ENCODE measurements at regions not wholly inside any gene's neighbourhood (a gene's known extent, or its start where the extent isn't known, plus 50 kb on each side); places are given as distances from the start of the nearest gene placed in this dataset.
"Not testable (repeated sequence)": the region's sequence is repeated elsewhere in the genome, so short reads cannot be mapped to it uniquely, and the experiment has no call there.

DNA sequence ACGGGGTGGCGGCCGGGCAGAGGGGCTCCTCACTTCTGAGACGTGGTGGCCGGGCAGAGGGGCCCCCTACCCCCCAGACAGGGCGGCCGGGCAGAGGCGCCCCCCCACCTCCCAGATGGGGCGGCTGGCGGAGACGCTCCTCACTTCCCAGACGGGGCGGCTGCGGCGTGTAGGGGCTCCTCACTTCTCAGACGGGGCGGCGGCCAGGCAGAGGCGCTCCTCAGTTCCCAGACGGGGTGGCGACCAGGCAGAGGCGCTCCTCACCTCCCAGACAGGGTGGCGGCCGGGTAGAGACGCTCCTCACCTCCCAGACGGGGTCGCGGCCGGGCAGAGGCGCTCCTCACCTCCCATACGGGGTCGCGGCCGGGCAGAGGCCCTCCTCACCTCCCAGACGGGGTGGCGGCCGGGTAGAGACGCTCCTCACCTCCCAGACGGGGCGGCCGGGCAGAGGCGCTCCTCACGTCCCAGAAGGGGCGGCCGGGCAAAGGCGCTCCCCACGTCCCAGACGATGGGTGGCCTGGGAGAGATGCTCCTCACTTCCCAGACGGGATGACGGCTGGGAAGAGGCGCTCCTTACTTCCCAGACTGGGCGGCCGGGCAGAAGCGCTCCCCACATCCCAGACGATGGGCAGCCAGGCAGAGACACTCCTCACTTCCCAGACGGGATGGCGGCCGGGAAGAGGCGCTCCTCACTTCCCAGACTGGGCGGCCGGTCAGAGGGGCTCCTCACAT lies 536.6 kb upstream of the TUSC1 start:
- not testable (repeated sequence) for H3K27ac ChIP-seq; DNase-seq (ENCODE audit: low read depth, low spot score)

DNA sequence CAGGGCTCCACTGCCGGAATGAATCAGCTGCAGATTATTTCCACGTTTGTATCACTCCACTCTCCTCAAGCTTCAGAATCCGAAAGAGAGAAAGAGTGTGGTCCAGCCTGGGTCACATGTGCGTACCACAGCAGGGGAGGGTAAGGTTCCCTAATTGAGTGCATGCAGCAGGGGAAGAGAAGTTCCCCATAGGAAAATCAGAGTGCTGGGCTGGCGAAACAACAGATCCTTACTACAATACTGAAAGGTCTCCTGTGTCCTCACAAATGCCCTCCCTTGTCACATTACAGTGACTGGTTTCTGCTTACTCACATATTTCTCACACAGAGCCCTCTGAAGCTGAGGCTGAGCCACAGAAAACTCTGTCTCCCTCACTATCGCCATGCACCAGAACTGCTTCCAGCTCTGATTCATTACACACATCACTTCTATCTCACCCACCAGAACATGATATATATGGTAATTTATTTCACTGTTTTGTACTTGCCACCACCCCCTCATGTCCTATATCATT lies 532.2 kb upstream of the TUSC1 start:
- no peak overlapping the region for H3K27ac ChIP-seq
- no peak for DNase-seq (ENCODE audit: low read depth, low spot score)

DNA sequence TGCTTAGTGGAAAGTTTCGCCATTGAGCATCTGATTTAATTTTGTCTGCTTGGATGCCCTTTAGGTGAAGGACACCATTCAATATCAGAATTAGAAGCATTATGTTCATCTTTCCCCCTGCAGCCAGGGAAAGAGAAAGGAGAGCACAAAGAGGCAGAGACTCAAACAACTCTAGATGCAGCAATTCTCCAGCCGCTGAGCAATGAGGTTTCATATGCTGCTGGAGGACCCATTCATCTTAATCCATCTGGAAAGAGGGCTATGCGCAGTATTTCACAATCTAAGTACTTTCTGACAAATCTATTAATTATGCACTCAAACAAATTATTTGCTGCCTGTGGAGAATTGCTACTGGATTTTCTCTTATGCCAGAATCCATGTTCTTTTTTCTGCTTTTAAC lies 527.0 kb upstream of the TUSC1 start:
- no peak for DNase-seq (ENCODE audit: low read depth, low spot score)
- H3K27ac ChIP-seq = no peak overlapping the region

DNA sequence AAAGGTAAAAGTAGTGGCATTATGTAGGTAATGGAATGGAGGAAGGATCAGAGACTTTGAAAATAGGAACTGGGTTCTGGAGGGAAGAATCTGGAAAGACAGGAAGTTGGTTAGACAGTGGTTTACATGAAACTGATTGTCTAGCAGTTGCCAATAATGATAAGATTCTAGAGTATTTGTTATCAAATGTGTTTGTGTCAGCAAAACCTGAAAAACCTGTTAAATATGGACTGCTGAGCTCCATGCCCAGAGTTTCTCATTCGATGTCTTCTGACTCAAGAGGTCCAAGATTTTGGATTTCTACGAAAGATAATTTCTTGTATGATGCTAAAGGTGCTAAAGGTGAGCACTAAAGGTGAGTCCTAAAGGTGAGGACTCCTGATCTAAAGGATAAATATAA lies 515.0 kb upstream of the TUSC1 start:
- no peak for DNase-seq (ENCODE audit: low read depth, low spot score)
- no peak overlapping the region for H3K27ac ChIP-seq

DNA sequence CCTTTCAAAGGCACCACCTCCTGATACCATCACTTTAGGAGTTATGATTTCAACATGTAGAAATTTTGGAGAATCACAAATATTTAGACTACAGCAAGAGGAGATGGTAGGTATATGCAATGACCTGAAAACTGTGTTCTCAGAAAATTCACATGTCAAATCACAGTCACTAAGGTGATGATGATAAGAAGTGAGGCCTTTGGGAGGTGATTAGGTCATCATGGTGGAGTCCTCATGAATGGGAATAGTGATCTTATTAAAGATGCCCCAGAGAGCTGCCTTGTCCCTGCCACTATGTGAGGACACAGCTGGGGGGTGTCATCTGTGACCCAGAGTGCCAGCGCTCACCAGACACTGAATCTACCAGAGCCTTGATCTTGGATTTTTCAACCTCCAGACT lies 513.5 kb upstream of the TUSC1 start:
- DNase-seq (ENCODE audit: low read depth, low spot score) = no peak

DNA sequence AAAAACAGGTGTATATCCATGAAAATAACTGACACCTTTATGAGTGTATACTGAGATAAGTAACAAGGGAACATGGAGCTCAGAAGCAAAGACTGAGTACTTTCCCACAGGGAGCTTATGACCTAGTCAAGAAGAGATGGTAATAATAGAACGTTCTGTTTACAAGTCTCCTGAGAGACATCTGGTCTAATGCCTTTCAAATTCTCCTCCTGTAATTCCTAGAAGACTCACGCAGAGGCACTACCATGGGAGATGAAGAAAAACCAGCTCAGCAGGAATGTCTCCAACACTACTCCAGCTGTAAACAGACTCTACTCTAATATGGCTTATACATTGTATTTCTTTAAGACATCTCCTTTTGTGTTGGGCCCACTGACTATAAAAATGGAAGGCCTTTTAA lies 503.6 kb upstream of the TUSC1 start:
- no peak for DNase-seq (ENCODE audit: low read depth, low spot score)
- no peak overlapping the region for H3K27ac ChIP-seq

More for the DNA sequence above, 513.5 kb upstream of the TUSC1 start:
- H3K27ac ChIP-seq = no peak overlapping the region

DNA sequence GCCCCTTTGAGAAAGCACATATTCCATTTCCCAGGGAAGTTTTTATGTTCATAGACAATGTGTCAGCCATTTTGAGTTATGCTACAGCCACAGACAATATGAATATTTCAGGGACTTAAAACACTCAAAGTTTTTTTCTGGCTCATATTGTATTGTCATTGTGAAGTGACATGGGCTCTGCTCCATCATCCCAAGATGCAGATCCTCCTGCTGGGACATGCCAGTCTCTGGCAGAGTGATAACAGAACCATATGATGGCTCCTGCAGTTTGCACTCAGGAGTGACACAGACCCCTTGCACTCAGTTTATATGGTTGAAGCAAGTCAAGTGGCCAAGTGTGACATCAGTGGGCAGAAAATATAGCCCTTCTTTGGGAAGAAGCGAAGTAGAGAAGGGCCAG lies 498.4 kb upstream of the TUSC1 start:
- DNase-seq (ENCODE audit: low read depth, low spot score) = no peak
- no peak overlapping the region for H3K27ac ChIP-seq

DNA sequence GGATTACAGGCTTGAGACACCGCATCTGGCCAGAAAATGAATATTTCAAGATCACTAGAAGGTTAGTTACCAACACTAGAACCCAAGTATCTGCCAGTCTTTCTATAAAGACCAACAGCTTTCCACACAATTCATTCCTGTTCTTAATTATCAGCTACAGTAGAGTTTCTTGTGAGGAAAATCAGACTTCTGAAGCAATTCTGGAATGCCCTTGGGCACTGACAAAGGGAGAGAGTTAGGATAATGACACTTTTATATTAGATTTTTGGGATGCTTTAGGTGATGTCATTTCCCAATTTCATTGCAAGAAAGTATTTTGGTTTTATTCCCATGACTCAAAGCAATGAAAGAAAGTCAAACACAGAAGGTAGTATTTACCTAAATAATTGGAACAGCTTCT lies 497.0 kb upstream of the TUSC1 start:
- H3K27ac ChIP-seq = no peak overlapping the region
- DNase-seq (ENCODE audit: low read depth, low spot score) = no peak

DNA sequence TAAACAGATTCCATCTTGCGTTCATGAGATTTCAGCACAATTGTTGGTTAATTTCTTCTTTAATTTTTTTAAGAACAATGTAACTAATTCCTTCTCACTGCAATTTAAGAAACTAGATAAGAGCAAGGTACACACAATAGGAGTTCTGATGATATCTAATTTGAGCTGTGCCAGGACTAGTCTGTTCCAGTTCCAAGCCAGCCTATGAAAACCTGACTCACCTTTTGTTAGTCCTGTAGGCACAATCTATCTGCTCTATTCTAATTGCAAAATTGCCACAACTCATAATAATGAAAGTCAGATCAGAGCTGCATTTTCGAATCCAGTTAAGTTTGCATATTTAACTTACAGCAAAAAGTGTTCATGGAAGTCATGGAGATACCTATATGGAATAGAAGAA lies 494.1 kb upstream of the TUSC1 start:
- no peak for DNase-seq (ENCODE audit: low read depth, low spot score)
- no peak overlapping the region for H3K27ac ChIP-seq

DNA sequence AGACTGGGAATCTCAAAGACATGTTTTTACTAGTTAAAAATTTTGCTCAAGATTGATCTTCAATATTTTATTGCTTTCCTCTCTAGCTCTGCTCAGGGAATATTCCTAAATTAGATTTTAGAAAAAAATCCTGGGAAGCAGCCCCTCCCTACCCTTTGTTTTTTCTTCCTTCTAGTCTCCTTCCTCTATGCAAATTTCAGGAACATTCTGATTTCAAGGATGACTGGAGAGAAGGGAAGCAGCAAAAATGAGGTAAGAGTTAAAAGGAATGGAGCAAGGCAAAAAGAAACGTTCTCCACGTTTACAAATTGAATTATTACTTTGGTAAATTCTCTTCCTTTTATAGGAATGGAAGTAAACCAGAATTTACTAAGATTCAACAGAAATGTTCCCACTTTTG lies 493.4 kb upstream of the TUSC1 start:
- no peak for DNase-seq (ENCODE audit: low read depth, low spot score)
- H3K27ac ChIP-seq = no peak overlapping the region

DNA sequence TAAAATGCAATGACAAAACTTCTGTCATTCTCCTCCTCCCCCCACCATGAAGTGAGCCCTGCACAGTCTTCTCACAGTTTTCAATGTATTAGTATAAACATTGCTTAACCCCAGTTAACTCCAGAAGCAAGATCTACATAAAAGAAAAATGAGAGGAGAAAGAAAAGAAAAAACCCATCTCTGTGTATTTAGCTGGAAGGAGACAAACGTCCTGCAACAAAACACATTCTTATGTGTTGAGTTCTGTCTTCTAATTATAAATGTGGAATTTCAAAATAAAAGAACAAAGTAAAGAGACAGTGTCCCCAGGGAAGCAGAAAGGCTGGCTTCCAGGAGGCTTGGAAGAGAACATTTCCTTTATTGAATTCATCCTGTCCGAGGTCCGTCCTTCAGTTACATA lies 491.9 kb upstream of the TUSC1 start:
- no peak overlapping the region for H3K27ac ChIP-seq
- DNase-seq (ENCODE audit: low read depth, low spot score) = no peak

DNA sequence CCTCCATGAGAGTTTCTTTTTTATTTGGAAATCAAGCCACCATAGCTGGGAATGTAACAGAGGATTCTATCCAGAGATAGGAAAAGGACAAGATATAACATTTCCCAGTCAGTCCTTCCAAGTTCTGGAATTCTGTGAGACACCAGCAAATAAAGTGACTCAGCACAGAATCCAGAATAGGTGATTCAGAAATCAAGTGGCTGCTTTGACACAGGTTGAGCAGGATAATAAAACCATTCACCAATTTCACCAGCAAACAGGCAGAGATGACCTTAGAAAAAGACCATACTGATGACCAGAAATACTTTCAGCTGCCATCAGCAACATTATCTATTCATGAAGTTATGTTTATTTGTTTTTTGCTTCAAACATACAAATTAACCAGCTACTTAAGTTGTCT lies 491.5 kb upstream of the TUSC1 start:
- no peak for DNase-seq (ENCODE audit: low read depth, low spot score)
- H3K27ac ChIP-seq = no peak overlapping the region

DNA sequence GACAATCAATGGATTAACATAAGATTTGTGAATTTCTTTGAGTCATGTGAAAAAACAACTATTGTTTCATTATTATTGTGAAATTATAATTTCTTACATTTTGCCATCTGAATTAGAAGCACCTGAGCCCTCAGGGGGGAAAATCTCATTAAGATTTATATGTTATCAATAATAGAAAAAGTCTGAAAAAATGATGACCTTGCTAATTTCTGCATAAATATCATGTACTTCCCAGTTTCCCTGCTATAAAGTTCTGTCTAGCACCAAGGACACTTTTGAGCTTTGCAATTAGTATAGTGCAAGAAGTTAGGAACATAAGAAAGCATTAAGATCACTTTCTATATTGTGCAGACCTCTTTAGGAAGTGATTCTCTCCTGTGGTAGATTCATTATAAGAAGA lies 488.3 kb upstream of the TUSC1 start:
- H3K27ac ChIP-seq = no peak overlapping the region
- no peak for DNase-seq (ENCODE audit: low read depth, low spot score)

DNA sequence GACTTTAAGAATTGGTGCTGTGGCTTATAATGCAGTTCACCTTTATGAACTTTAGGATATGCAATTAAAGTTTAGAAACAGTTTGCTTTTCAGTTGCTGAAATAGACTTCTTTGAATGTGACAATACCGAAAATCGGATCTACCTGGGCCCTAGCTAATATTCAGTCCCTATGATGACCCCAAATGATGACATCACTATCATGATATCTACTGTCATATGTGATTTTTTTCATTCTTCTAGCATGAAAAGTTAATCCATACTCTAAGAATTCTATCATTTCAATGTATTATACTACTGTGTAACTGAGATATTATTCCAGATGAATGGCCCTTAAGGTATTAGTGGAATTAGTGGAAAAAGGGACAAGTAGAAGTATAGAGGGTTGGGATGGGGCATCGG lies 487.2 kb upstream of the TUSC1 start:
- no peak for DNase-seq (ENCODE audit: low read depth, low spot score)
- no peak overlapping the region for H3K27ac ChIP-seq

DNA sequence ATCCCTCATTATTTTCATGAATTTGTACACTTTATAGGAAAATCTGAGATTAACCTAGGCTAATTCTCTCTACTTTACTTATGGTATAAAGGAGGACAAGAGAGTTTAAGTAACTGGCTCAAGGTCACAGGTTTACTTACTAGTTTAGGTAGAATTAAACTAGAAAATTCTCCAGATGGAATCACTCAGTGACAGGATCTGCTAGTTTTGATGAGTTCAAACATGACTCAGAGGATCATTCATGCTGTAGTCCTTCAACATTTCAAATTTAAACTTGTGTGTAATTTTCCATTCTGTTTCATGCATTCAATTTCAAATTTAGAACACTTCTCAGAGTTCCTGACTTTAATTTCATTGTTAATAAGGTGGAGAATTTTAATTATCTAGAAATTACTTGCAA lies 485.7 kb upstream of the TUSC1 start:
- no peak for DNase-seq (ENCODE audit: low read depth, low spot score)
- no peak overlapping the region for H3K27ac ChIP-seq

DNA sequence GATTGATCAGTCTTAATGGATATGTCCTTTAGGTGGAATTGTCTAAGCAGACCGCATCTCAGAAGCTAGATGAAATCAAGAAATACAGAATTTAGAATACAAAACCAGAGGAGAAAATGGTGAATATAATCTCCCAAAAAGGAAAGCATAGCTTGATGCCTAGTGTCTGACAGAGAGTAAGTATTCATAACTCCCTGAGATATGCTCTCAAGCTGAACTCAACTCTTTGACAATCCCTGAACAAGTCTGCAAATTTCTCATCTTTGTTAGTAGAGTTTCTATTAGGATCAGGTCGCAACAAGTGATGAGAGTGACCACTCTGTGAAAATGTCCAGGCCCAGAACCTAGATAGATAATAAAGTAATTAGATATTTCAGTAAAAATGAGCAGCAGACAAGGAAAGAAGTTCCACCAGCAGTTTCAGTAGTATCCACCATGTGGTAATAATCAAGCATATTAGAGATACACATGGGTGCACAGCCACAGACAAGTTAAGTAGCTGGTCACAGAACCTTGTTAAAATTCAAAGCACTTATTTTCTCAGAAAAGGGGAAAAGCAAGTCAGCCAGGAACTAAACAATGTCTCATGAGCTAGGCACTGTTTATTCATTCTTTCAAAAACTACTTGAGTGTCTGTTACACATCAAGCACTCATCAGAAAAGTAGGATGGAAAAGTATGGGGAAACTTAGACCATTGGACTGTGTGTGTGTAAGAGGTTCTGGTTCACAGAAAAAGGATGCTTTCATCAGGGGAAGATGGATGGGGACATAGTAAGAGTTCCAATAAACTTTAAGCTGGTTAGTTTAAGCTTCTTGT lies 481.5 kb upstream of the TUSC1 start:
- H3K27ac ChIP-seq = no peak overlapping the region
- no peak for DNase-seq (ENCODE audit: low read depth, low spot score)

DNA sequence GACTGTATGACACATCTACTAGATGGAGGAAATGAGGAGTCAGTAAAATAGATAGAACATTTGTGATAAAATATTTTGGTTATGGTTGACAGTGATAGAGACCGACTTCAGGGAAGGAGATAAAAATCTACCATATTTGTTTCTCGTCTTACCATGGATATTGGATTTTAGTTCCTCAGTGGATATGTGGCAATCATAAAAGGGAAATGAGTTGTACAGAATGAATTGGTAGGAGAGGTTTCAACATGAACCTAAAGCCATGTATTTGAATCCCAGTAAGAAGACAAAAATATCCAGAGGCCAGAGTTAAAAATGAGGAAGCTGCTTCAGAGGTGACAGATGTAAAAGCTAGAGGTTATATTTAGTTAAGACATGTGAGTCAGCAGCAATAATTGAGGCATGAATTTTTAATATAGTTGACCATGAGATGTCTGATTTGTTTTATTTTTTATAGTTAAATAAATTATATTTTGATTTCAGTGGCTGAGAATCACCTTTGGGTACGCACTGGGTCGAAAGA lies 480.4 kb upstream of the TUSC1 start:
- no peak for DNase-seq (ENCODE audit: low read depth, low spot score)
- H3K27ac ChIP-seq = no peak overlapping the region

DNA sequence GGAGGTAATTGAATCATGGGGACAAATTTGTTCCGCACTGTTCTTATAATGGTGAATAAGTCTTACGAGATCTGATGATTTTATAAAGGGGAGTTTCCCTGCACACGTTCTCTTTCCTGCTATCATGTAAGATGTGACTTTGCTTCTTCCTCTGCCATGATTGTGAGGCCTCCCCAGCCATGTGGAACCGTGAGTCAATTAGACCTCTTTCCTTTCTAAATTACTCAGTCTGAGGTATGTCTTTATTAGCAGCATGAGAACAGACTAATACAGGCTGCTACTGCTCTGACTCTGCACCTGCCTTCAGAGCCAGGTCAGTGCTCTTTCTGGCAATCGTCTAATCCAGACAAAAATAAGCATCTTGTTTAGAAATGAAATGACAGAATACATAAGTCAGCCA lies 479.2 kb upstream of the TUSC1 start:
- DNase-seq (ENCODE audit: low read depth, low spot score) = no peak
- no peak overlapping the region for H3K27ac ChIP-seq

DNA sequence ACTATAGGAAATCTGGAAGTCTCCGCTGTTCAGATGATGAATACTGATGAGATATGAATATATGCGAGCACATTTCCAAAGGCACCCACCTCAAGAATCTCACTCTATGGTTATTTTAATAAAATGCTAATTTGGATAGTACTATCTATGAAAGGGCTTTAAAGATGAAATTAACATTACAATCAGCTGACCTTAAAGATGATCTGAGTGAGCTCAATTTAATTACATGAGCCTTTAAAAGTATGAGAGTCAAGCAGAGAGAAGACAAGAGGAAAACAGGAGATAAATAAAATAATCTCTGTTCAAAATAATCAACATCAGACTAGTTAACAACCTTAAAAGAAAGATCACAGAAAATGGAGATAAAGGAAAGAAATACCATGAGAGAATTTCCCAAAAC lies 474.1 kb upstream of the TUSC1 start:
- DNase-seq (ENCODE audit: low read depth, low spot score) = no peak
- H3K27ac ChIP-seq = no peak overlapping the region

DNA sequence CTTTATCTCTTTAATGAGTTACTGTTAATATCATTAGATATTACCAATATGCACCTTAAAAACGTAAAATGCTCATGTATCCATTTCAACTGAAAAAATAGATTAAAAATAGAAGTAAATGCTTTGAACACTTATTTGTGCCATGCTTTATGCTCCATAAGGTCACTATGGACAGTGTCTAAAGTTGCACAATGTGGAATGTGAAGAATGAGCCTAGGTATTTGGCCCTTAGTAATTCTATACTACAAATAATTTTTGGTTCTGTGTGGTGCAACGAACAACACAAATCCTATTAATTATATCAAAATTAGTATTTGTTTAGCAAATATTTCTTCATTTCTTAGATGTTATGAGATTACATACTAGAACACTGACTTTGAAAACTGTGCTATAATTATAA lies 469.9 kb upstream of the TUSC1 start:
- no peak overlapping the region for H3K27ac ChIP-seq
- no peak for DNase-seq (ENCODE audit: low read depth, low spot score)

DNA sequence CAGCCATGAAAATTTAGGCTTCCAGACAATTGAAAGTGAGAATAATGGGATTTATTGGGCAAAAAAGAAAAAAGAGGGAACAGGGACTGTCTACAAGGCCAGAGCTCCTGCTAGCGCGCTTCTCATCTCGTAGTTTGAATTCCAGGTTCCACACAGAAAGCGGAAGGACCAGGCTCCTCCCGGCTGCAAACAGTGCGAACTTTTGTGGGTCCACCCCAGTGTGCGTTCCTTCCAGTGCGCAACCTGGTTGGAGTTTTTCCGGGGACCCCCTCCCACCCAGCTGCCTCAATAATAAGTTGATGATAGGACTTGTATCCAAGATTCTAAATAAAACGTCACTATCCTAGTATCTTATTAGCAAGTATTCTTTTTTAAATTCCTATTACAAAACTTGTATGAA lies 467.7 kb upstream of the TUSC1 start:
- no peak overlapping the region for H3K27ac ChIP-seq
- DNase-seq (ENCODE audit: low read depth, low spot score) = no peak

DNA sequence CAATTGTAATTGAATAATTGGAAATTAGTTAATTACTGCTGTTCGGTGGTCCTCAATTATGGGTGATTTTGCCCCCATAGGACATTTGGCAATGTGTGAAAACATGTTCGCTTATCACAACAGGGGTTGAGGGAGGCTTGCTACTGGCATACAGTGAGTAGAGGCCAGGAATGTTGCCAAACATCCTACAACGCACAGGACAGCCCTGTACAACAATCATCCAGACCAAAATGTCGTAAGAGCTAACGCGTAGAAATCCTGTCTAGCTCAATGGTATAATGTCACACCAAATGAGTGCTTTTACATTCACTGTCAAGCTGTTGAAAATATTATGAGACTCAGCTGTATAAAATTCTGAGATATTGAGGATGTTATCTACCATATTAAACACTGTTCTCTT lies 464.4 kb upstream of the TUSC1 start:
- no peak for DNase-seq (ENCODE audit: low read depth, low spot score)
- H3K27ac ChIP-seq = no peak overlapping the region
